GM13977 (cell line): ENCODE measurements at regions not wholly inside any gene's neighbourhood (a gene's known extent, or its start where the extent isn't known, plus 50 kb on each side); places are given as distances from the start of the nearest gene placed in this dataset.

ENCODE experiments used
- DNase-seq: peaks from one replicate; pipeline ENCODE4 v3.0.0; 2012; ENCODE audit warnings: low spot score
- in situ Hi-C: fragments of 300-500 bp; cut with MboI; formaldehyde crosslinking; loops from one replicate; pipeline ENCODE4 v1.12.0; 2022; ENCODE audit warnings: low sequenced_read_pairs, low pct_unique_long_range_greater_than_20kb, mixed read lengths, inconsistent platforms; ENCODE audit not compliant: unreplicated experiment
- TF ChIP-seq, protein P1 (sequence below): IDR thresholded peaks from 2 replicates; pipeline ENCODE4 v1.5.1; 2012; ENCODE audit warnings: mild to moderate bottlenecking, control low read depth; ENCODE audit not compliant: insufficient read depth; ENCODE audit errors: extremely low read depth, missing control alignments

DNA sequence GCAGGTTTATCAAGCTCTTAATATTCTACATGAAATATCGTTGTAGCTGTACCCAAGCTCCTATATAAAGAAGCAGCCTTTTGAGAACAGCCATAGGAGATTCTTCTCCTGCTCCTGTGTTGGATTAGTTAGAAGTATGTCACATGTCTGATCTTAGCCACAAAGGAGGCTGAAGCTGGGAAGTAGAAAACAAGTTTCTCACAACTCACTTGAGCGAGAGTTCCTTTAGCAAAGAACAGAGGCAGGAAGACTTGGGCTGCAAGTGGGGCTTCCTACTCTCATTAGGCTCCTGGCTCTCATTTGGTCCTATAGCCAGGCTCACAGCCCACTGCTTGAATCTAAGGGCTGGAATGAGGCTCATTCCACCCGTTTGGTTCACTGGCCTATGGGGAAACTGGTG lies 281.9 kb downstream of the BTG1 start:
- DNase-seq: no peak
- in situ Hi-C loops: no loop called here
- TF ChIP-seq, protein P1, sequence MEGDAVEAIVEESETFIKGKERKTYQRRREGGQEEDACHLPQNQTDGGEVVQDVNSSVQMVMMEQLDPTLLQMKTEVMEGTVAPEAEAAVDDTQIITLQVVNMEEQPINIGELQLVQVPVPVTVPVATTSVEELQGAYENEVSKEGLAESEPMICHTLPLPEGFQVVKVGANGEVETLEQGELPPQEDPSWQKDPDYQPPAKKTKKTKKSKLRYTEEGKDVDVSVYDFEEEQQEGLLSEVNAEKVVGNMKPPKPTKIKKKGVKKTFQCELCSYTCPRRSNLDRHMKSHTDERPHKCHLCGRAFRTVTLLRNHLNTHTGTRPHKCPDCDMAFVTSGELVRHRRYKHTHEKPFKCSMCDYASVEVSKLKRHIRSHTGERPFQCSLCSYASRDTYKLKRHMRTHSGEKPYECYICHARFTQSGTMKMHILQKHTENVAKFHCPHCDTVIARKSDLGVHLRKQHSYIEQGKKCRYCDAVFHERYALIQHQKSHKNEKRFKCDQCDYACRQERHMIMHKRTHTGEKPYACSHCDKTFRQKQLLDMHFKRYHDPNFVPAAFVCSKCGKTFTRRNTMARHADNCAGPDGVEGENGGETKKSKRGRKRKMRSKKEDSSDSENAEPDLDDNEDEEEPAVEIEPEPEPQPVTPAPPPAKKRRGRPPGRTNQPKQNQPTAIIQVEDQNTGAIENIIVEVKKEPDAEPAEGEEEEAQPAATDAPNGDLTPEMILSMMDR: no peak

DNA sequence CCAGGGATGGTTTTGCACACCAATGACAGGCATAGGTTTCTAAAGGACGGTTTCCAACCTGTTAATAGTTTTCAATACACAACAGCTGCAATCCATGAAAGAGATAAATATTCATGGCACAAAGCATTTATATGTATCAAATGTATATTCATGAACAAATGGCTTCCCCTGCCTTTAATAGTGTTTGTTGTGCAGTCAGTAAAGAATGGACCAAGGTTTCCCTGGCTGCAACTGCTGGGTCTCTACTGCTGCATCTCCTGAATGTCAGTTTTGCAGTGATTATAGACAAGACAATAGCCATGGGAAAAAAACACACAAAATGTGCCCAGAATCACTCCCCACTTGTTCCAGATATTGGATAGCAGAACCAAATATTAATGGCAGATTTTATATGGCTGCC lies 284.1 kb downstream of the BTG1 start:
- TF ChIP-seq, protein P1: no peak
- in situ Hi-C loops: no loop called here
- no peak for DNase-seq

GRCh38 chr12:91859347-91859746 lies 286.3 kb downstream of the BTG1 start:
- TF ChIP-seq, protein P1: no peak
- in situ Hi-C loops: no loop called here
- no peak for DNase-seq

DNA sequence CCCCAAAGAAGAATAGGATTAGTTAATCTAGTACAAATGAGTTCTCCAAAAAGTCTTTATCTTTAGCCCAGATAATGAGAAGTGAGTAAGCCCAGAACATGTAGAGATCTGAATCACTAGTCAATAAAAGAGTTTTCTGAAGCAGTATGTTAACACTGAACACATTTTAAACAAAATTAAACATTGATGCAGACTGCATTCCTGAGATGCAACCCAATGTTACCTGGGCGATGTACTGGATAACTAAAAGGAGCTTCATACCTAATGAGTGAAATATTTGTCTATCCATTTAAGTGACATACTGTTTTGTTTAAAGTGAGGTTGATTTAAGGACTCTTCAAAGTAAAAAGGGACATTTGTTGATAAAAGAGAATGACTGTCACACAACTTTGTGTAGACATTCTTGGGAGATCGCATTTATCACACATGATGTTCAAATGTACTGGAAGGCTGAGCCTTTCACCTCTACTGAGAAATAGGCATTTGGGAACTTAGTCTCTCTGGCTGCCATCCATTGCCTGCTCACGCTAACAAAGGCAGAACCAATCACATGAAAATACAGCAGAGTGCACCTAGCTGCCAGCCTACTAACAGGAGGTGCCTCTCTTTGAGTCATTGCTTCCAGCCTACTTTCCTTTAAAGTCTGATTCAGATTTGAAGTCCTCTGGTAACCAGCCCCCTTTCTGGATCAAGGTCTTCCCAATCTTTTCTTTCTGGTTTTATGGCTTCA lies 287.7 kb downstream of the BTG1 start:
- DNase-seq: no peak
- TF ChIP-seq, protein P1: no peak
- in situ Hi-C loops: no loop called here

DNA sequence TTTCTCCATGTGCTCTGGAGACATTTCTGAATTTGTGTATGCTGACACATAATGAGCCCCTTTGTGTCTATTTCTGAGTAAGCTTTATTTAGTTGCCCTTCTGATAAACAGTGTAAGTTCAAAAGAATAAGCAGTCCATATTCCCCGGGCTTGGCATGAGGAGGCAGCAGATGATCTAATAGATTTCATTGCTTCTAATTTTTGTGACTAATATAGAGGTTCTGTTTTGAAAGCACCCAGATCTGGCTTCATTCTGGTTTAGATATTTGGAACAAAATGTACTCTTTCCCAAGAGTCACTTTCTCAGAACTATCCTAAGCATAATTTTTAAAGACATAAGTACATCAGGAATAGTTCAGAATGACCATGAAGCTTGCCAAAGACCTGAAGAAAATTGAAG lies 290.9 kb downstream of the BTG1 start:
- TF ChIP-seq, protein P1: no peak
- in situ Hi-C loops: no loop called here
- DNase-seq: no peak

DNA sequence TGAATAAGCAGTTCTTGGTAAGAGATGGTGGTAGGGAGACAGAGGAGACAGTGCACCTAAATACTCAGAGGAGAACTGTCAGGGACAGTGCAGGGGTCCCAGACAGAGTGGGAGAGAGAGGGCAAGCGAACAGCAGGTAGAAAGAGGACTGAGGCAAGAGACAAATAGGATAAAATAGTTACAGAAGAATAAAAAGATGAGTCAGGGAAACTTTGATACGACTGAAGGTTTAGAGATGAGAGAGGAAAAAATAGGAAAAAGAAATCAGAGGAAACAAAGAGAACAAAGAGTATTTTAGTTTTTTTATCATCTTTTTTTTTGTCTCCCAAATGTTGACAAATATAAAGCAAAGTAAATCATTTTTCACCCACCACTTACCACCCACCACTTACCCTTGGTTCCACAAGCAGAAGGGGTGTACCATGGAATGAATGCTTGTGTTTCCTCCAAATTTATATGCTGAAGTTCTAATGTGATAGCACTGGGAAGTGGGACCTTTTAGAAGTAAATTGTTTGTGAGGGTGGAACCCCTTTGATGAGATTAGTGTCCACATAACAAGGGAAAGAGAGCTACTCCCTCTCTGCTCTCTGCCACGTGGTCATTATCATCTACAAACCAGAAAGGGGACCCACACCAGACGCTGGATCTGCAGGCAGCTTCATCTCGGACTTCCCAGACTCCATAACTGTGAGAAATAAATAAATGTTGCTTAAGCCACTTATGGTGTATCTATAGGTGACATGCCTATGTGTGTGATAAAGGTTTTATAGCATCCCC lies 292.1 kb downstream of the BTG1 start:
- DNase-seq: no peak
- TF ChIP-seq, protein P1: no peak
- in situ Hi-C loops: no loop called here
